BE2C (cell line): ENCODE measurements at regions not wholly inside any gene's neighbourhood (a gene's known extent, or its start where the extent isn't known, plus 50 kb on each side); places are given as distances from the start of the nearest gene placed in this dataset.

Experiments used
- DNase-seq: peaks from one replicate; pipeline ENCODE4 v3.0.0-alpha.2; 2020
- H3K27me3 ChIP-seq: fragments of 250-450 bp; sonication (Bioruptor Pico); 2 replicates; pipeline ENCODE4 v1.5.1; 2020; ENCODE audit warnings: mild to moderate bottlenecking
- H3K36me3 ChIP-seq: fragments of 250-450 bp; sonication (Bioruptor Pico); 2 replicates; pipeline ENCODE4 v1.5.1; 2020; ENCODE audit warnings: mild to moderate bottlenecking
- H3K4me1 ChIP-seq: fragments of 250-450 bp; sonication (Bioruptor Pico); 2 replicates; pipeline ENCODE4 v1.5.1; 2020
- H3K4me3 ChIP-seq: 2 replicates; pipeline ENCODE4 v1.5.1; 2011; ENCODE audit warnings: low read depth, low read length
- H3K9me3 ChIP-seq: fragments of 250-450 bp; sonication (Bioruptor Pico); 2 replicates; pipeline ENCODE4 v1.5.1; 2020
- CTCF ChIP-seq: IDR thresholded peaks from 2 replicates; pipeline ENCODE4 v1.5.1; 2012; ENCODE audit warnings: mild to moderate bottlenecking, low read depth, low read length

DNA sequence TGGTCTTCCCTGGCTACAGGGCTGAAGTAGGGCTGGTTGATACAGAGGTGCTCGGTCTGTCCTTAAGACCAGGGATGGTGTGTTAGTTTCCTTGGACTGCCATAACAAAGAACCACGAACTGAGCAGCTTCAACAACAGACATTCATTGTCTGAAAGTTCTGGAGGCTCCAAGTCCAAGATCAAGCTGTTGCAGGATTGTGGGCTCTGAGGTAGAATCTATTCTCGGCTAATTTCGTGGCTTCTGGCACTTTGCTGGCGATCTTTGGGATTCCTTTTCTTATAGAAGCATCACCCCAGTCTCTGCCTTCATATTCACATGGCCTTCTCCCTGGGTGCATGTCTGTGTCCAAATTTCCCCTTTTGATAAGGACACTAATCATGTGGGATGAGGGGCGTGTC, 112.1 kb upstream of the ITGB1 start:
- no peak overlapping the region for H3K4me3 ChIP-seq
- no peaks in the 10 kb centered on the region for H3K4me1 ChIP-seq
- no peaks in the 10 kb centered on the region for H3K36me3 ChIP-seq
- no peak for DNase-seq
- H3K9me3 ChIP-seq = no peaks in the 10 kb centered on the region
- no peak for TF ChIP-seq CTCF
- no peaks in the 10 kb centered on the region for H3K27me3 ChIP-seq

DNA sequence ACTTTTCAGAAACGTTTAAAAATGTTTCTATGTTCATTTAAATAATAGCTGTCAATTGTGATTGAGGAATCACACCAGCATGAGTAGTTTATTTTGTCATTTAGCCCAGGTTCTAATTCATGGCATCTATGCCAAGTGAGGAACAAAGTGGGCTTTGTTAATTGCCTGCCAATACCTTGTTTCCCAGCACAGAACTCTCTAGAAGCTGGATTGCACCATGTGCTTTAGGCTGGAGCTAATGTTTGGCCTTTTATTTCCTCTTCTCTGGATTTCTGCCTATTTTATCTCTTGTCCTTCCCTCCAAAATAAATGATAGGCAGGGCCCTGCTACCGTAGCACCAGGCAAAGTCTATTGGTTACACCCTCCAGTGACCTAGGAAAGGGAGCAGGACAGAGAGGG, 109.9 kb upstream of the ITGB1 start:
- no peaks in the 10 kb centered on the region for H3K27me3 ChIP-seq
- no peak overlapping the region for H3K4me3 ChIP-seq
- no peak for TF ChIP-seq CTCF
- DNase-seq = no peak
- H3K4me1 ChIP-seq = no peaks in the 10 kb centered on the region
- H3K9me3 ChIP-seq = no peaks in the 10 kb centered on the region
- no peaks in the 10 kb centered on the region for H3K36me3 ChIP-seq

- no peaks in the 10 kb centered on the region for H3K4me1 ChIP-seq
- DNase-seq = no peak
- no peak for TF ChIP-seq CTCF
- no peaks in the 10 kb centered on the region for H3K36me3 ChIP-seq
- no peaks in the 10 kb centered on the region for H3K27me3 ChIP-seq
- no peak overlapping the region for H3K4me3 ChIP-seq
- no peaks in the 10 kb centered on the region for H3K9me3 ChIP-seq
Observed at GRCh38 chr10:33067481-33067880, 109.5 kb upstream of the ITGB1 start.

- Histone ChIP-seq H3K36me3 (no peaks in the 10 kb centered on the region), H3K4me3 (no peak overlapping the region), H3K27me3 (no peaks in the 10 kb centered on the region), H3K4me1 (no peaks in the 10 kb centered on the region), H3K9me3 (no peaks in the 10 kb centered on the region)
- peak; percentile 29; the same call in 1 of the 2 replicates for TF ChIP-seq CTCF
- no peak for DNase-seq
Observed at GRCh38 chr10:33066558-33067236, 108.7 kb upstream of the ITGB1 start.

GRCh38 chr10:33065111-33065510, 107.1 kb upstream of the ITGB1 start:
- TF ChIP-seq CTCF = no peak
- Histone ChIP-seq H3K27me3 (no peaks in the 10 kb centered on the region), H3K4me3 (no peak overlapping the region), H3K9me3 (no peaks in the 10 kb centered on the region), H3K36me3 (no peaks in the 10 kb centered on the region), H3K4me1 (no peaks in the 10 kb centered on the region)
- no peak for DNase-seq

GRCh38 chr10:33064706-33065105, 106.7 kb upstream of the ITGB1 start:
- no peak for DNase-seq
- no peak for TF ChIP-seq CTCF
- H3K4me3 ChIP-seq = no peak overlapping the region
- no peaks in the 10 kb centered on the region for H3K9me3 ChIP-seq
- no peaks in the 10 kb centered on the region for H3K4me1 ChIP-seq
- H3K36me3 ChIP-seq = no peaks in the 10 kb centered on the region
- no peaks in the 10 kb centered on the region for H3K27me3 ChIP-seq
